Cardiac muscle cell (in vitro differentiated cells and primary cell): ENCODE measurements at regions not wholly inside any gene's neighbourhood (a gene's known extent, or its start where the extent isn't known, plus 50 kb on each side); places are given as distances from the start of the nearest gene placed in this dataset.

Experiments
- DNase-seq, 2 donors: peaks; one replicate each; pipeline versions ENCODE4 v3.0.0 to v3.0.0-alpha.2; 2010 to 2017; ENCODE audit warnings: low read depth in 1 of 2, low spot score in 1 of 2
- H3K27ac ChIP-seq: fragments of 200-600 bp; sonication (generic); 2 replicates; pipeline ENCODE4 v1.5.1; 2016
- H3K27me3 ChIP-seq: fragments of 200-600 bp; sonication (generic); 2 replicates; pipeline ENCODE4 v1.6.0; 2016; ENCODE audit warnings: control low read depth
- H3K36me3 ChIP-seq: fragments of 200-600 bp; sonication (generic); 2 replicates; pipeline ENCODE4 v1.5.1; 2016; ENCODE audit warnings: control low read depth
- H3K4me1 ChIP-seq: fragments of 200-600 bp; sonication (generic); 2 replicates; pipeline ENCODE4 v1.8.1; 2017; ENCODE audit warnings: low read depth, mild to moderate bottlenecking, mixed run types
- H3K4me3 ChIP-seq: fragments of 200-600 bp; sonication (generic); 2 replicates; pipeline ENCODE4 v1.5.1; 2016; ENCODE audit warnings: mild to moderate bottlenecking
- H3K9me3 ChIP-seq: fragments of 200-600 bp; sonication (generic); 2 replicates; pipeline ENCODE4 v1.5.1; 2017; ENCODE audit warnings: low read depth, mild to moderate bottlenecking, control low read depth
- TF ChIP-seq, protein P1 (sequence below): IDR thresholded peaks from 2 replicates; pipeline ENCODE4 v1.5.1; 2012; ENCODE audit warnings: low read depth, mild to moderate bottlenecking, low read length

DNA sequence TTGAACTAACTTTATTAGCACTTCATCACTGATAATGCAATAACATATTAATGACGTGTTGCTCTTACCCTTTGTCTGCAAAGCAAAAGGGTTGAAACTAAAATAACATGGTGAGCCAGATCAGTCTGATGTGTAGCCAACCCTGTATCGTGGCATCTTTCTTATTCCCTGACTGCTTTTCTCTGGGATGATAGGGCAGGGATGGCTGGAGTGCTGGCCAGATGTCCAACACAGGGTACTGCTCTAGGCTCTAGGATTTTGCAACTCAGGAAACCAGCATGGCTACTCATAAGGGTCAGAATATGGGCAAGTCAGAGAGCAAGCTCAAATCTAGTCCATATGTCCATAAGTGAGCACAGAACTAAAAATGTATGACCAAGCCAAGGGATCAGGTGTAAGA, 129.1 kb downstream of the SLC17A6 start:
- TF ChIP-seq, protein P1, sequence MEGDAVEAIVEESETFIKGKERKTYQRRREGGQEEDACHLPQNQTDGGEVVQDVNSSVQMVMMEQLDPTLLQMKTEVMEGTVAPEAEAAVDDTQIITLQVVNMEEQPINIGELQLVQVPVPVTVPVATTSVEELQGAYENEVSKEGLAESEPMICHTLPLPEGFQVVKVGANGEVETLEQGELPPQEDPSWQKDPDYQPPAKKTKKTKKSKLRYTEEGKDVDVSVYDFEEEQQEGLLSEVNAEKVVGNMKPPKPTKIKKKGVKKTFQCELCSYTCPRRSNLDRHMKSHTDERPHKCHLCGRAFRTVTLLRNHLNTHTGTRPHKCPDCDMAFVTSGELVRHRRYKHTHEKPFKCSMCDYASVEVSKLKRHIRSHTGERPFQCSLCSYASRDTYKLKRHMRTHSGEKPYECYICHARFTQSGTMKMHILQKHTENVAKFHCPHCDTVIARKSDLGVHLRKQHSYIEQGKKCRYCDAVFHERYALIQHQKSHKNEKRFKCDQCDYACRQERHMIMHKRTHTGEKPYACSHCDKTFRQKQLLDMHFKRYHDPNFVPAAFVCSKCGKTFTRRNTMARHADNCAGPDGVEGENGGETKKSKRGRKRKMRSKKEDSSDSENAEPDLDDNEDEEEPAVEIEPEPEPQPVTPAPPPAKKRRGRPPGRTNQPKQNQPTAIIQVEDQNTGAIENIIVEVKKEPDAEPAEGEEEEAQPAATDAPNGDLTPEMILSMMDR, result no peak
- peak in 1 of 2 donors; percentile 1 for DNase-seq
- Histone ChIP-seq H3K9me3 (no peaks in the 10 kb centered on the region), H3K4me1 (no peaks in the 10 kb centered on the region), H3K27ac (no peak overlapping the region), H3K36me3 (no peaks in the 10 kb centered on the region), H3K4me3 (no peak overlapping the region), H3K27me3 (no peaks in the 10 kb centered on the region)

DNA sequence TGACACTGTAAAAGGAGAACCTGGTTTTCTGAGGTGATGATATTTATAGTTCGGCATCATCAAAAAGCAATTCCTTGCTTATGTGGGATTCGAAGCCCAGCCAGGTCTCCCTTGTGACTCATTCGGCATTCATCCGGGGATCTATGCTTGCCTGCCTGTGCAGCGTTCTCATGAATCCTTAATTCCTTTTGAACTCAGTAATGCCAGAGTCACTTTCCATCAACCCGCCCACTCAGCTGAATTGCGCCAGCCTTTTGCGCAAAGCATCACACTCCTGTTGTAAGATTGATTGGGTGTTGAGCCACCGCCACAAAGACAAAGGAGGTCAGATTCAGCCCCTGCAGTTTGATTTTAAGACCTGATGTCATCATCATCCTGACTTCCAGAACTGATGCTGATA, 128.6 kb downstream of the SLC17A6 start:
- Histone ChIP-seq H3K27ac (no peak overlapping the region), H3K4me1 (no peaks in the 10 kb centered on the region), H3K4me3 (no peak overlapping the region), H3K9me3 (no peaks in the 10 kb centered on the region), H3K36me3 (no peaks in the 10 kb centered on the region), H3K27me3 (no peaks in the 10 kb centered on the region)
- DNase-seq, result peak in 1 of 2 donors; percentile 75
- TF ChIP-seq, protein P1, result no peak

DNA sequence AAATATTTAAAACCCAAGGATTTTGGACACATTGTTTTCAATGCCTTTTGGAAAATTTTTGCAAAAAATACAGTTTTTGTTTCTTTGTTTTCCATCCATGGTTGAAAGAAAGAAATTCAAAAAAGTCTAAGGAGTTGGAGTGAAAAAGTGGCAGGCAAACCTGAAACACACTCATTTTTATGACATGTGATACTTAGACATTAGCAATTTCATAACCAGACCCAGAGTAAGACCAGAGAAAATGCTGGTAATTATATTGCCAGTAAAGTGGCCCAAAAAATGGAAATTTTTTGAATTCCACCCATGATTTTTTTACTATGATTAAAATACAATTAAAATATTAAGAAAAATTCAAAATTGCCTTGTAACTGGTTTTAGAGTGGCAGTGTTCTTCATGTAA, 128.2 kb downstream of the SLC17A6 start:
- H3K36me3 ChIP-seq, result no peaks in the 10 kb centered on the region
- DNase-seq, result no peak
- H3K27ac ChIP-seq, result no peak overlapping the region
- TF ChIP-seq, protein P1, result no peak
- no peak overlapping the region for H3K4me3 ChIP-seq
- H3K9me3 ChIP-seq, result no peaks in the 10 kb centered on the region
- H3K27me3 ChIP-seq, result no peaks in the 10 kb centered on the region
- no peaks in the 10 kb centered on the region for H3K4me1 ChIP-seq

DNA sequence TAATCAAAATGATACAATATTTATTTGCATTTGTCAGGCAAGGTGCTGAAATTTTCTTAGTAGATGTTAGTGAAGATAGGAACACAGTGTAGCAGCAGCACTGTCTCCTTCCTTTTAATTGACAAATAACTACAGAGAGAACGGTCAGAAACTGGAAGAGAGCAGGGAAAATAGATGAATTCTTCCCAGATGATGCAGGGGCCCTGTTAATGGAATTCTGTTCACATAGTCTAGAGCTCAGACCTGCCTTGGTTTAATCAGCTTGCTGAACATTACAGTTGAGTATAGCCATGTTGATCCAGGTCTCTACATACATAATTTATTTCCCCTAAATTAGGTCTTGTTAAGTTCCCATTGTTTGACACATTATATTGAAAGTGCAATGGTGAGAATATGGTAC, 127.4 kb downstream of the SLC17A6 start:
- no peak for DNase-seq
- Histone ChIP-seq H3K9me3 (no peaks in the 10 kb centered on the region), H3K27ac (no peak overlapping the region), H3K4me1 (no peaks in the 10 kb centered on the region), H3K27me3 (no peaks in the 10 kb centered on the region), H3K4me3 (no peak overlapping the region), H3K36me3 (no peaks in the 10 kb centered on the region)
- TF ChIP-seq, protein P1, result no peak

DNA sequence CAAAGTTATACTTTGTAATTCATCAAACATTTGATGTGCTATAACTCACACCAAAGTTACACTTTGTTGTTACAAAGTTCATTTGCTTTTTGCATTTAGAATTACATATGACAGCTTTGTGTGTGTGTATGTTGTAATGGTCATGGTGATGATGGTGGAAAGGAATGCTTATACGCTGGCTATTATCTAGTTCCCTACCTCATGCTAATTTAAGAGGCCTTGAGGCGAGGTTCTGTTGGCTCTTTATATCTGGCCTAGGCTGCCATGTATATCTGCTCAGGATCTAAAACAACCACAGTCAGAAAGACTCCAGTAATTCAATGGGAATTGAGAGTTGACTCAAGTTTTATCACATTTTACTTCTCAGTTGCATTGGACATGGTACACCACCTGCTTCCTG, 123.4 kb downstream of the SLC17A6 start:
- DNase-seq, result peak in 1 of 2 donors; percentile 12
- Histone ChIP-seq H3K27me3 (no peaks in the 10 kb centered on the region), H3K4me1 (no peaks in the 10 kb centered on the region), H3K9me3 (no peaks in the 10 kb centered on the region), H3K4me3 (no peak overlapping the region), H3K27ac (no peak overlapping the region), H3K36me3 (no peaks in the 10 kb centered on the region)
- TF ChIP-seq, protein P1, result no peak

DNA sequence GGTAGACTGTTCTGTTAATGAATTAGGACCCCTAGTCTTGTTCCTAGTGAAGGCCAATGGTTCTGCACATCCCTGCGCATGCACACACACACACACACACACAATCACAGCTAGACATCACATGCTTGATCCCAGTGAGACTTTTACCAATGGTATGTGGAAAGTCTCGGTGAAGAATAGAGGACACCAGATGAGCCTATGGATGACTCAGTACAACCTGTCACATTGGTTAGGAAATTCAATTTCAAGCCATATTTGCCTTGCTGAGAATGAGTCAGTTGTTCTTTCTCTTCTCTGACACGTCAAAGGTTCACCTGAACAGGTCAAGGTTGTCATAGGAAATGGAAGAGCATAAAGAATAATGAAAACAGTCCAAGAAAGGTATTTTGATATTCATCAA, 122.0 kb downstream of the SLC17A6 start:
- TF ChIP-seq, protein P1, result no peak
- no peak overlapping the region for H3K4me3 ChIP-seq
- H3K9me3 ChIP-seq, result no peaks in the 10 kb centered on the region
- no peaks in the 10 kb centered on the region for H3K4me1 ChIP-seq
- no peaks in the 10 kb centered on the region for H3K27me3 ChIP-seq
- H3K36me3 ChIP-seq, result no peaks in the 10 kb centered on the region
- no peak overlapping the region for H3K27ac ChIP-seq
- no peak for DNase-seq
